NCI-H2227 treated with DMSO at 0.1 percent for 48 hours (cell line): ENCODE measurements at regions not wholly inside any gene's neighbourhood (a gene's known extent, or its start where the extent isn't known, plus 50 kb on each side); places are given as distances from the start of the nearest gene placed in this dataset.

Experiments used
- DNase-seq: peaks from one replicate; lab custom pipeline; 2025; lab: John Stamatoyannopoulos, UW

GRCh38 chr15:95865330-95865739, 465.2 kb upstream of the NR2F2 start:
- no peak for DNase-seq

DNA sequence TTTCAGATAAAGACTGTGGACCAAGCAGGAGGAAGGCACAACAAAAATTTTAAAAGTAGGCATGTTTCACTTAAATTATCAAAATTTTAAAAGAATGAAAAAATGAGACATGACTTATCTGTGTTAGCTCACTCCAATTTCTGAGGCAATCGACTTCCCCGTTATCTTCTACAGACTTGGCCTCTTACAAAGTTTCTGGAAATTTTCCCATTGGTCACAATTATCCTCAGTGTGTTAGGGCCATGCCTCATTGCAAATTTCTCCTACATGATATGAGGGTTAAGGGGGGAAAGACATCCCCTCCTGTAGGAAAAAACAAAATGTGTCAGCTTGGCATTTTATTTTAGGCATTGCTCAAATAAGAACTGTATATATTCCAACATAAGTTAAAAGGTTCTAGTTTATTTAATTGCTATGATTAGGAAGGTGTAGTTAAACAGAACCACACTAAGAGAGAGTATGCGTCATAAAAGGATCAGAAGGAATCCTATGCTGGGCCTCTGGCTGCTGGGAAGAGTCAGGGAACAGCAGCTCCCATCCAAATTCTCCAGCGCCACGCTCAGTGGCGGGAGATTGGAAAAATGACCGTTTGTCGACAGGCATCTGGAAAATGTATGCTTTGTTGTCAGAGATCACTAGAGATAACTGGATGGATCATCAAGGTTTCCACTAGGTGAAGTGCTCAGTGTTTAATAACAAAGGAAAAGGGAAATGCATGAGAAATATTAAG, 463.6 kb upstream of the NR2F2 start:
- DNase-seq: no peak

DNA sequence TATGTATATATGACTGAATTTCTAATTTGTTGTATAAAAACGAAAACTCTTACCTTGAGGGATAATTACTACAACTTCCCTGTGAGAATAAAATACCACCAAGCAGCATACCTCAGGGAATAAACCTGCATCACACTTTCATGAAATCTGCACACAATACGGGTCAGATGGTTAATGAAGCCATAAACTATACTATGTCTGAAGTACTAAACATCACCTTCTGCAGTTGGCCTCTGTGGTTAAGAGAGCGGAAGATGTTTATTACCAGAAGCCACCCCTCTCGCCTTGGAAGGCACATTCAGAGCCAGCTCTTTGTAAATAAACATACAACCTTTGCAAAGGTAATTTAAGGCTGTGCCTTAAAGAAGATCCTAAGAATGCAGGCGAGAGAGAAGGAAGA, 462.1 kb upstream of the NR2F2 start:
- no peak for DNase-seq

- no peak for DNase-seq
These were observed 461.5 kb upstream of the NR2F2 start for GRCh38 chr15:95868970-95869369.

- DNase-seq: no peak
These were observed 460.6 kb upstream of the NR2F2 start for GRCh38 chr15:95869920-95870319.

DNA sequence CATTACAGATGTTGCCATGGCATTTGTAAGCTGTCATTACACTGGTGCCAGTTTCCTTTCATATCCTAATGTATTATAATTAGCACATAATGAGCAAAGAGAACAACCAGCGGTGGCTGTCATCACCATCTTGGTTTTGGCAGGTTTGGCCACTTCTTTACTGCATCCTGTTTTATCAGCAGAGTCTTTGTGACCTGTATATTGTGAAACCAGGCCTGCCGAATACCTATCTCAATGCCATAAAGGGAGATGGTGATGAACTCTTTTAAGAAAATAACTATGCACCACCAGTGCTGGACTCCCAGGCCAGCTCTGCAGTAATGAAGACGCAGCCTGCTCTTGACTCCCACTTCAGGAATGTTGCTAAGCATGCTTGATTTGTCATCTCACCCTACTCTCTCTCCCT, 458.1 kb upstream of the NR2F2 start:
- DNase-seq: no peak

DNA sequence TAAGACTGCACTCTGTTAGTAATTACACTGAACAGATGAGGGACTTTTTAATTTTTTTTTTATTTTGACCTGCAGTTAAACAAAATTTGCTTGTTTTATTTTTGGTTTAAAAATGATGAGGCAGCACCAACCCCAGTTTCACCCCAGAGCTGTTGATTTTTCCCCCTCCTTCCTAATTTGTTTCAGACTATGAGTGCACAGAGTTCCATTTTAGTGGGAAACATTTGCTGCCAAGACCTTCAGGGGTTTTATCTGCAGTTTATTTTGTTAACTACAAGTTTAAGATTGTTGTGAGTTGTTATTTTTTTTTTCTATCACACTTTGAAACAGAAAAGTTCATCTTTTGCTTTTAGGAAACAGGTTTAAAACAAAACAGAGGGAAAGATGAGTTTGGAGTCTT, 455.9 kb upstream of the NR2F2 start:
- no peak for DNase-seq

GRCh38 chr15:95875121-95875643, 455.3 kb upstream of the NR2F2 start:
- no peak for DNase-seq

DNA sequence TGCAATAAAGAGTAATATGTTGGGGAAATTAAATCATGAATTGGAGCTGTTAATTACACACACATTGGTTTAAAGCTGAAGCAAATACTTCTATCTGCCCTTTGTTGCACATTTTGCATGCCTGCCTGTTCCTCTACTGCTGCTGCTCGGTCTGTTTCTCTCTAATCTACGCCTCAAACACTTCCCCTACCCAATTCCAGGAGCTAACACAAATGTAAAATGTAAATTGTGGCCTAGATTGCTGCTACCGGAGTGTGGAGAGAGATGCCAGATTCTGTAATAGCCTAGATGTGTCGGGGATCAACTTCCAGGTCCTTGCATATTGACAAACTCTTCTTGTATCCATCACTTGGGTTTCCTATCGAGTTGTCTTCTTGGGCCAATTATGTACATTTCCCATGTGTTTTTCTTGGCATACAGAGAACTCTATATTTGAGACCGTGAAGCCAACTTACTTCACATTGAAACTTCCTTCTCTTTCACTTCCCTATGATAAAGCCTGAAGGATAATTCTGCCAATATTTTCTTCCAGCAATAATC, 450.4 kb upstream of the NR2F2 start:
- DNase-seq: no peak

GRCh38 chr15:95880630-95881029, 449.9 kb upstream of the NR2F2 start:
- DNase-seq: no peak

GRCh38 chr15:95883064-95883463, 447.4 kb upstream of the NR2F2 start:
- DNase-seq: no peak

- DNase-seq: no peak
These were observed 446.2 kb upstream of the NR2F2 start for GRCh38 chr15:95884276-95884675.

- DNase-seq: no peak
These were observed 442.7 kb upstream of the NR2F2 start for GRCh38 chr15:95887666-95888390.

- DNase-seq: no peak
These were observed 441.7 kb upstream of the NR2F2 start for GRCh38 chr15:95888762-95889161.

DNA sequence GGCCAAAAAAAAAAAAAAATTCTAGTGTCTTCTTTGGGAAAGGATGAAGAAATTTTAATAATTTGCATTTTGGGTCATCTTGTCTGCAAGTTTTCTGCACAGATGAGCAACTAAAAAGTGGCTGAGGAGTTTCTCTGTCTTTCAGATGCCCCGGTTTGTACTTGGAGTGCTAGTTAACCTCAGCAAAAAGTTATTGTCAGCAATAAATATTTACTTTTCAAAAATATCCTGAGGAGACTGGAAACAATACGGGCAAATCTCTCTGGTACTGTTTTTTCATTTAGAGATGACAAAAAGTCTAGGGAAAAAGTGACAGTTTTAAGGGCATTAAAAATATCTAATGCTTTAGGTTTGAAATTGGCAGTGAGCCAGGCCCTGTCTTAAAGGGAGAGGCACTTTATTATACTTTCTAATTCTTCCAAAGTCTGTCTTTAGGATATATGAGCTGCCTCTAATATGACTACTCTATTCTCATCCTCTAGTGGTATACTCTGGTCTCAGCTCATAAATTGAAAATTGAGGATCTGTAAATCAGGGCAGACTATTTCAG, 436.0 kb upstream of the NR2F2 start:
- no peak for DNase-seq

DNA sequence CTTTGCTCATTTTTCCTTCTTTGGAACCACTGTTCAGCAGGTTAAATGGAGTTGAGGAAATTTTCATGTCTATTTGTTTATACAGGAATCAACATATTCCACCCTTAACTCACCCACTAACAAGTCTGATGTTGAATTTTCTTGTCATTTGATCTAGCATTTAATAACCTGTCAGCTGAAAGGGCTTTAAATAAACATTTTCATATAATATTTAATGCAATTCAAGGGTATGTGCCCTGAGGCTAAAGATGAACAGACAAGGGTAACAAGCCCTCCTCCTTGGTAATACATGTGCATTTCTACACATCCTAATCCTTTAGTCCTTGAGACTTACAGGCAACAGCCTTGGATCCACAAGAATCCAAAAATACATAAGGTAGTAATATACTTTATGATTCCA, 435.0 kb upstream of the NR2F2 start:
- no peak for DNase-seq

- no peak for DNase-seq
These were observed 432.8 kb upstream of the NR2F2 start for GRCh38 chr15:95897651-95898050.

DNA sequence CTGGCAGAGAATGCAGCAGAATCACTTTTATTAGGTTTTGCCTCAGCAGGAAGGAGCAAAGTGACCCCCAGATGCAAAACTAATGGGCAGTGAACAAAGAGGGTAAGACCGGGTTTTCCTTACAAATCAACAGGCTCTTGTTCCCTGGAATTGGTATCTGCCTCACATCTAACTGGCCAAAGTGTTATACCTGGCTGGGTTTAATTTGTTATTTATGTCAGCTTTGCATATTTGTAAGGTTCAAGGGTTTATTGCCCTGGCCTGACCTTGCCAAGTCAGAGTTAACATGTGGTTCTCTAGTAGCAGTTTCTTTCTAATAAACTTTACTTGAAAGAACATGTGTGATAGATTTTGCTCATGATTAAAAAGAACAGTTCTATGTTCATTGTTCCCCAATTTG, 431.7 kb upstream of the NR2F2 start:
- DNase-seq: no peak

- no peak for DNase-seq
These were observed 429.2 kb upstream of the NR2F2 start for GRCh38 chr15:95901271-95901670.

GRCh38 chr15:95902606-95903005, 427.9 kb upstream of the NR2F2 start:
- DNase-seq: no peak

- DNase-seq: no peak
These were observed 427.1 kb upstream of the NR2F2 start for GRCh38 chr15:95903352-95903751.

DNA sequence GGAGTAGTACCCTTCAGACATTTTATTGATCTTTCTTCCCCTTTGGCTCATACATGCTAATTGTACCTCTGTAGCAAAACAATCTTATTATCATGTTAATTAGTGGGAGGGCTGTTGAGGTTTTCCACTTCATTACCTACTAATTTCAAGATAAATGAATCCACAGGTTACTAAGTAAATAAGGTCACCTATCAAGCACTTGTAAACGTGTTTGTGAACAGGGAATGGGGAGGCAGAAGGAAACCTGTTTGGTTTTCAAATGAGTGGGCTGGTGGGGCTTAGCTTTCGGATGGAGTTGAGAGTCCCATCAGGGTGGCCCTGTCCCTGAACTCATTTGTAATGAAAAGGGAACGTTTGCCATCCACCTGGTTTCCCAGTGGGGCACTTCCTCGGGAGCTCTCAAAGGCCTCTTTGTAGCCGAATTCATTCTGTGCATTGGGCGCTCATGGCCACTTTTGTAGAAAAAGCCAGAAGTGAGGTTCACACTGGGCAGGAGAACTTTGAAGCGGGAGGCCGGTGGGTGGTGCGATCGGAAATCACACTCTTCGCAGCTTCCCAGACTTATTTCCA, 419.8 kb upstream of the NR2F2 start:
- no peak for DNase-seq
